ENCODE measurements at regions not wholly inside any gene's neighbourhood (a gene's known extent, or its start where the extent isn't known, plus 50 kb on each side); places are given as distances from the start of the nearest gene placed in this dataset.

- no peak for TF ChIP-seq CTCF (IDR thresholded peaks at IDR 0.05; ENCODE audit: low read depth, low read length, missing control alignments)
- no peak overlapping the region for H3K4me3 ChIP-seq (ENCODE audit: low read depth, low read length)
- no peak for DNase-seq (ENCODE audit: low read depth)
These were observed 111.6 kb upstream of the TENT5A start for GRCh38 chr6:81864124-81864523.

GRCh38 chr6:81863123-81863522 is 110.6 kb upstream of the TENT5A start:
- H3K4me3 ChIP-seq (ENCODE audit: low read depth, low read length) = no peak overlapping the region
- no peak for DNase-seq (ENCODE audit: low read depth)
- TF ChIP-seq CTCF (IDR thresholded peaks at IDR 0.05; ENCODE audit: low read depth, low read length, missing control alignments) = no peak

- no peak overlapping the region for H3K4me3 ChIP-seq (ENCODE audit: low read depth, low read length)
- no peak for DNase-seq (ENCODE audit: low read depth)
- no peak for TF ChIP-seq CTCF (IDR thresholded peaks at IDR 0.05; ENCODE audit: low read depth, low read length, missing control alignments)
These were observed 108.8 kb upstream of the TENT5A start for GRCh38 chr6:81861281-81861680.

GRCh38 chr6:81859884-81860283 is 107.4 kb upstream of the TENT5A start:
- no peak for DNase-seq (ENCODE audit: low read depth)
- no peak overlapping the region for H3K4me3 ChIP-seq (ENCODE audit: low read depth, low read length)
- no peak for TF ChIP-seq CTCF (IDR thresholded peaks at IDR 0.05; ENCODE audit: low read depth, low read length, missing control alignments)

GRCh38 chr6:81857812-81858211 is 105.3 kb upstream of the TENT5A start:
- no peak for TF ChIP-seq CTCF (IDR thresholded peaks at IDR 0.05; ENCODE audit: low read depth, low read length, missing control alignments)
- no peak for DNase-seq (ENCODE audit: low read depth)

GRCh38 chr6:81856872-81857271 is 104.4 kb upstream of the TENT5A start:
- no peak for TF ChIP-seq CTCF (IDR thresholded peaks at IDR 0.05; ENCODE audit: low read depth, low read length, missing control alignments)
- no peak for DNase-seq (ENCODE audit: low read depth)
- no peak overlapping the region for H3K4me3 ChIP-seq (ENCODE audit: low read depth, low read length)

More at GRCh38 chr6:81857812-81858211, 105.3 kb upstream of the TENT5A start:
- no peak overlapping the region for H3K4me3 ChIP-seq (ENCODE audit: low read depth, low read length)

- no peak for TF ChIP-seq CTCF (IDR thresholded peaks at IDR 0.05; ENCODE audit: low read depth, low read length, missing control alignments)
- H3K4me3 ChIP-seq (ENCODE audit: low read depth, low read length) = no peak overlapping the region
- no peak for DNase-seq (ENCODE audit: low read depth)
These were observed 102.0 kb upstream of the TENT5A start for GRCh38 chr6:81854474-81854873.
